Erythroblast (primary cell): ENCODE measurements at regions not wholly inside any gene's neighbourhood (a gene's known extent, or its start where the extent isn't known, plus 50 kb on each side); places are given as distances from the start of the nearest gene placed in this dataset.

Source experiments
- GATA1 ChIP-seq: IDR thresholded peaks from 2 replicates; pipeline ENCODE4 v1.6.1; 2011; ENCODE audit warnings: low read depth, mild to moderate bottlenecking, control low read depth, low read length, moderate library complexity
- POLR2A ChIP-seq: IDR thresholded peaks from 2 replicates; pipeline ENCODE4 v1.6.1; 2011; ENCODE audit warnings: mild to moderate bottlenecking, low read length

DNA sequence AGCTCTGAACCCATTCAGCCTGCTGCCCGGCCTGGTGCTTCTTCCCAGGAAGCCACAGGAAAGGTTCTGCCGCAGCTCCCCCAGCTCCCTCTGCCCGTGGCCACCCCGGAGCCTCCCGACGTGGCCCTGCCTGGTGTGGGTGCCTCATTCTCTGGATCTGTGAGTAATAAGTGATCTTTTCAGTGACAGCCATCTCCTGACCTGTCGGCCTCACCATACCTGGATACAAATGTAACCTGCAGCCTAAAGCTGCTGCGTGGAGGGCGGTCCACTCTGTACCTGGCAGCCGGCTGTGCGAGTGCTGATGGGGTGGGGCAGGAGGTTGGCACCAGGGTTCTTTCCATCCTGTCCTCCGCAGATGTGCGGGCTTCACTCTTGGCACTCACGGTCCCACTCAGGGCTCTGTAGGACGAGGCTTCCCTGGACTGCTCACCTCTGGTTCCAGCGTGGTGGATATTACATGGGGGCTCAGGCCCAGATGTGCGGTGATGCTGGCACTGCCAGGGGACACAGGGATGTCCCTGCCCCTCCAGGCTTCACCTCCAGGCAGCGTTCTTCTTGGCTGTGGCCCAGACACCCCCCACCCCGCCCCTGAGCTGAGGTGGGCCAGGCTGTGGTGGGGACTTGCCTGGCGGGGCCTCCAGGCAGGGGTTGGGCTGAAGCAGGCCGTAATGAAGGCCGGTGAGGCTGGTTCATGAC, 748.5 kb downstream of the BRD1 start:
- TF ChIP-seq POLR2A (no peak), GATA1 (no peak)
